Activated CD4-positive, alpha-beta T cell treated with anti-CD3 and anti-CD28 coated beads, Interleukin-2, amount 50 U/mL, for 48 hours (primary cell): ENCODE measurements at regions not wholly inside any gene's neighbourhood (a gene's known extent, or its start where the extent isn't known, plus 50 kb on each side); places are given as distances from the start of the nearest gene placed in this dataset.
"Not testable (repeated sequence)": the region's sequence is repeated elsewhere in the genome, so short reads cannot be mapped to it uniquely, and the experiment has no call there.

Experiments
- DNase-seq, 2 experiments: peaks; one replicate each; pipeline ENCODE4 v3.0.0-alpha.2; 2020

- DNase-seq, result no peak
Measured at GRCh38 chr3:193909387-193909786, 226.6 kb upstream of the HES1 start.

DNA sequence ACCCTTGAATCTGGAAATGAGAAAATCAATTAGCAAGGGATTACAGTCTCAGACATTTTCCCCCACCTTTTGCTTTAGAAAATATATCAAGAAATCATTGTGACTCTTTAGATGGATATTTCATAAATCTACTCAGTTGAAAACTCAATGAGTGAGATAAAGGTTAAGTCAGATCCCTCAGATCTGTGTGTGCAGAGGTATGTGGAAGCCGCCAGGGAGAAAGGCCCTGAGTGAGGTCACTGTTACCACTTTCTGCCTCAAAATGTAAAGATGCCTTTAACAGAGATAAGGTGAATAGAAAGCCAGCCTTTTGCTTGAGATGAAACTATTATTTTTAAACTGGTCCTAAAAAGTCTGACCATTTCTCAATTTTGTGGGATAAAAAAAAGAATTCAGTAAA, 225.6 kb upstream of the HES1 start:
- DNase-seq, result no peak

- DNase-seq, result no peak
Measured at GRCh38 chr3:193910886-193911738, 224.8 kb upstream of the HES1 start.

GRCh38 chr3:193911784-193912340, 224.1 kb upstream of the HES1 start:
- no peak for DNase-seq

DNA sequence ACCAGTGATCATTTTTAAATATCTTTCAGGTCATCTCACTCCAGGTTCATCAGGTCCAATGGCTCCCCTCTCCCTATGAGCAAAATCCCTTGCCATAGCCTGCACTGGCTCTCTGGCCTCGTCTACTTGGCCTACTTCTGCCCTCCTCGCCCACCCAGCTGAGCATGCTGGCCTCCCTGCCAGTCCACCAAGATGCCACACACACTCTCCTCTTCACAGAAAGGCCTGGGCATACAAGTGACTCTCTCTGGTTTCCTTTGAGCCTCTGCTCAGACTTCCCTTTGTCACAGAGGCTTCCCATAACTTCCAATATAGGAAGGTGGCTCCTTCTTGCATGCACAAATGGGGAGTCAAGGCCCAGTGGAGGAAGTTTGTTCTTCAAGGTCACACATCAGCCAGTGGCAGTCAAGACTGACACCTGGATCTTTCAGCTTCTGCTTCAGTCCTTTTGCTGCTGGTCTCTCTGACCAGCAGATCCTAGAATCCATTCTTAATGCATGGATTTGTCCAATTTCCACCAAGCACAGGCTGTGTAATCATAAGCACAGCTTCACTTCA, 223.2 kb upstream of the HES1 start:
- DNase-seq, result no peak

DNA sequence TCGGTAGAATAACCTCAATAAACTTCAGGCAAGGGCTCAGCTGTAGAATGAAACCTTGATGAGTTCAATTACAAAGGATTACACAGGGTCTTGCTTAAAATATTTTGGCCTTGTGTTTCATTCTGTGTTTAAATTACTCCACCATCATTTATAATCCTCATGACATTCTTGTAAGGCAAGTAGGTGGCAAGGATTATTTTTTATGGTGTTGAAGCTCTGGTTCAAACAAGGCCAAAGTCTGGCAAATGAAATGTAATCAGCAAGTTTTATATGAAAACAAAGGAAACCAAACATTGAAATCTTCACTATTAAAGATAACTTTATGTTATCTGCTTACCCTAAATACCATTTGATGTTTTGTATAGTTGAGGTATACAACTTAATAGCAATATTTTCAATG, 221.3 kb upstream of the HES1 start:
- no peak for DNase-seq

DNA sequence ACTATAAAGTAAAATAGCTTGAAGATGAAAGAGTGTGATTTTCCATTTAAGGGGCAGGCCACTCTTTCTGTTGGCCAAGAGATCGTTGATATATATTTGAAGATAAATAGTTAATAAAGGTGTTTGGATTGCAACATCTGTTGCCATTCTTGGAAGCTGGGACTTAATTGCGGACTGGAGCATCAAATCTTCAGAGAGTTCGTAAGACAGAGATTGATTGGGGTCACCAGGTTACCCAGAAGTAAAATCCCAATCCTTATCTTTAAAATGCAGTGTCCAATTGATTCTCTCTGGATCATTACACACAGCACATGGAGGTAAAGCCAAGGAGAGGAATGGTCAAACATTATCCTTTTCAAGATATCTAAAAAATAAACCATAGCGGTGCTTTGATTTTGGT, 220.8 kb upstream of the HES1 start:
- no peak for DNase-seq

DNA sequence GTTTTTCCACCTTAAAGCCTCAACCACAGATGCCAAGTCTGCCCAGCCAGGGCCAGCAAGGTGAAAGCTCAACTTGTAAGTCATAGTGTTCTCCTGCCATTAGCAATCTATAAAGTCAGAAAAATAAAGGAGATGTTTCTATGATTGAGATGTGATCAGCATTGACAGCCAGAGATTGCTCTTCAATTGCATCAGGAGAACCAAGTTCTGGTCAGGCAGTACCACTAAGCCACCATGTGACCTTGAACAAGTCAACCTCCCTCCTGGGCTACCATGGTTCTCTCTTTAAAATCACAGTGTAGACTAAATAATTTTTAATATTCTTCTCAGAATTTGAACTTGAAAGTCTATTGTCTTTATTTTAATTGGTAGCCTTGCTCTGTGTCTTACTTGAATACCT, 220.3 kb upstream of the HES1 start:
- no peak for DNase-seq

GRCh38 chr3:193917158-193917557, 218.8 kb upstream of the HES1 start:
- DNase-seq, result no peak

DNA sequence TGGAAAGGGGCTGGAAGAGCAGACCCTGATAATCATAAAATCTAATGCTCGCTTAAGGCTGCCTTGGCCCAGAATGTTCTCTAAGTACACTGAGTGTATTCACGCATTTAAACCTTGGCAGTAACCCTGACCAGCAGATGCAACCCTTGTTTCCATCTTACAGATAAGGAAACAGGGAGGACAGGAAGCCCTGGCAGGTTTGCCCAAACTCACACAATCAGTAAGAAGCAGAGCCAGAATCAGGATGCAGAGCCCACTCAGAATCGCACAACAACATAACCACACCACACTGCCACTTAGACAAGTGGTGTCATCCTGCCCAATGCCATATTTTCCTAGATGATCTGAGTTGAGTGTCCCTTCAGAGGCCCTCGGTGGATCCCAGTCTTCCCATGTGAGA, 214.5 kb upstream of the HES1 start:
- DNase-seq, result no peak

- DNase-seq, result no peak
Measured at GRCh38 chr3:193922034-193922774, 213.7 kb upstream of the HES1 start.

DNA sequence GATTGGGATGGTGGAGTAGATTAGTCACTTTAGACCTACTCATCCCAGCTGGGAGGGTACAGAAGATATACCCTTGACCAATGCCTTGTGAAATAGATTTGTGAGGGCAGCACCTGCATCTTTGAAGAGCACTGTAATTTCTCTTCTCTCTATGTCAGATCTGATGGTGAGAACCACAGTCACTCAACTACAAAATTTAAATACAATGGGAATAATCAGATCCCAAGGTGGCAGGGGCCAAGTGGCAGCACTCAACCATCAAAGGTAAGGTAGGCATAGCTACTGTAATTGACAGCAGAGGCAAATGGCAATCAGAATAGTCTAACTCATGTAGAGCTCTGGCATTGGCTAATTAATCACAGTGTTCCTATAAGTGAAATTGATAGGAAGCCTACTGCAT, 212.0 kb upstream of the HES1 start:
- not testable (repeated sequence) for DNase-seq

DNA sequence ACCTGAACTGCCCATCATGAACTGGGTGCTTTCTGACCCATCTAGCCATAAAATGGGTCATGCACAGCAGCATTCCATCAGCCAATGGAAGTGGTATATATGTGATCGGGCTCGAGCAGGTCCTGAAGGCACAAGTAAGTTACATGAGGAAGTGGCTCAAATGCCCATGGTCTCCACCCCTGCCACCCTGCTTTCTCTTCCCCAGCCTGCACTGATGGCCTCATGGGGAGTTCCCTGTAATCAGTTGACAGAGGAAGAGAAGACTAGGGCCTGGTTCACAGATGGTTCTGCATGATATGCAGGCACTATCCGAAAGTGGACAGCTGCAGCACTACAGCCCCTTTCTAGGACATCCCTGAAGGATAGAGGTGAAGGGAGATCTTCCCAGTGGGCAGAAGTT, 209.9 kb upstream of the HES1 start:
- not testable (repeated sequence) for DNase-seq

DNA sequence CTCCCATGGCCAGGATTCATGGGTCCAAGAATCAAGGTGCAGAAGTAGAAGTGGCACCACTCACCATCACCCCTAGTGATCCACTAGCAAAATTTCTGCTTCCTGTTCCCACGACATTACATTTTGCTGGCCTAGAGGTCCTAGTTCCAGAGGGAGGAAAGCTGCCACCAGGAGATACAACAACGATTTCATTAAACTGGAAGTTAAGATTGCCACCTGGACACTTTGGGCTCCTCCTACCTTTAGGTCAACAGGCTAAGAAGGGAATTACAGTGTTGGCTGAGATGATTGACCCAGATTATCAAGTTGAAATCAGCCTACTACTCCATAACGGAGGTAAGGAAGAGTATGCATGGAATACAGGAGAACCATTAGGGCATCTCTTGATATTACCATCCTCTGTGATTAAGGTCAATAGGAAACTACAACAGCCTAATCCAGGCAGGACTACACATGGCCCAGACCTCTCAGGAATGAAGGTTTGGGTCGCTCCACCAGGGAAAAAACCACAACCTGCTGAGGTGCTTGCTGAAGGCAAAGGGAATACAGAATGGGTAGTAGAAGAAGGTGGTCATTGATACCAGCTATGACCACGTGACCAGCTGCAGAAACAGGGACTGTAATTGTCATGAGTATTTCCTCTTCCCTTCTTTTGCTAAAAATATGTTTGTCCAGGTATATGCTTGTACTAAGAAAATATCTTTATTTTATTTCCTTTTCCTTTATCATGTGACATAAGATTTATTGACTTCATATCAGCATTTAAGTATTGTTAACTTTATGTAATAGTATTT, 208.3 kb upstream of the HES1 start:
- DNase-seq, result not testable (repeated sequence)

DNA sequence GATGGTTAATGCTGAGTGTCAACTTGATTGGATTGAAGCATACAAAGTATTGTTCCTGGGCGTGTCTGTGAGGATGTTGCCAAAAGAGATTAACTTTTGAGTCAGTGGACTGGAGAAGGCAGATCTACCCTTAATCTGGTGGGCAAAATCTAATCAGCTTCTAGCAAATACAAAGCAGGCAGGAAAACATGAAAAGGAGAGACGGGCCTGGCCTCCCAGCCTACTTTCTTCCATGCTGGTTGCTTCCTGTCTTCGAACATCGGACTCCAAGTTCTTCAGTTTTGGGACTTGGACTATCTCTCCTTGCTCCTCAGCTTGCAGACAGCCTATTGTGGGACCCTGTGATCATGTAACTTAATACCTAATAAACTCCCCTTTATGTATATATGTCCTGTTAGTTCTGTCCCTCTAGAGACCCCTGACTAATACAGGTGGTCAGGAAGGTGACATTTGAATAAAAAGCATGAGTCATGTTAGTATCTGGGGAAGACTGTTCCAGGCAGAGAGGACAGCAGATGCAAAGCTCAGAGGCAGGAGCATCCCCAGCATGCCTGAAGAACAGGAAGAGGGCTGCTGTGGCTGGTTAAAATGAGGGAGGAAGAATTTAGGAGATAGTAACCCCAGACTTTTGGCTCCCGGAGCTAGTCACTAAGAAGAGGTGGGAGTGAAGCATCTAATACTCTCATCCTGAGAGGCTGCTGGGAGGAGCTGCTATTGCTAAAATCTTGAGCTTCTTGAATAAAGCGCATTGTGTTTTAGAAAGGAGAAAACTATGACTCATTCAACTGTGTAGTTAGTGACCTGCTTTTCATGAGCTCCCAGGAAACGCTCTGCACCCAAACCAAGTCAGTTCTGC, 207.4 kb upstream of the HES1 start:
- DNase-seq, result no peak

DNA sequence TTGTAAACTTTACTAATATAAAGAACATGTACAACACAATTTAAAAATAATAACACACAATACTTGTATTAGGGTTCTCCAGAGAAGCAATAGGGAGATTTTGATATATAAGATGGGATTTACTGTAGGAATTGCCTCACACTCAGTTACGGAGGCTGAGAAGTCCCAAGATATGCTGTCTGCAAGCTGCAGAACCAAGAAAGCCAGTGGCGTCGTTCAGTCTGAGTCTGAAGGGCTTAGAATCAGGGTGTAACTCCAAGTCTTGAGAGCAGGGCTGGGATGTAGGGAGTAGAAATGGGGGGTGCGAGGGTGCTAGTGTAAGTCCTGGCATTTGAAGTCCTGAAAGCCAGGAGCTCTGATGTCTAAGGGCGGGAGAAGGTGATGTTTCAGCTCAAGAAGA, 206.6 kb upstream of the HES1 start:
- no peak for DNase-seq

- no peak for DNase-seq
Measured at GRCh38 chr3:193929921-193930646, 205.9 kb upstream of the HES1 start.

DNA sequence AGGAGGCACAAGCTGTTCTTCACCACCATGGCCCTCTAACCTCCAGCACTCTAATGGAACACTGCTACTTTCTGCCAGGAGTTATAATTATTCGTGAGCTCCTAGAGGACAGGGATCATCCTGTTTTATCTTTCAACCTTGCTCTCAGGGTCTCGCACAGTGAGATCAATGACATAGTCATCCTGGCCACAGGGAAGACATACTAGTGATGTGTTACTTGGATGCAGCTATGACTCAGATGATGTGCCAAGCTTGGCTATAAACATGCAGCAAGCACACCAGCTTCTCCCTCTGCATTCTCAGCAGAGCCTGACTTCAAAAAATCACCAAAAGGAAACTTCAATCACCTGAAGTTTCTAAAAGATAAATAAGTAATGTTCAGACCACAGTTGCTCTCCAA, 203.8 kb upstream of the HES1 start:
- no peak for DNase-seq

- no peak for DNase-seq
Measured at GRCh38 chr3:193932576-193932975, 203.4 kb upstream of the HES1 start.

GRCh38 chr3:193933451-193933850, 202.5 kb upstream of the HES1 start:
- no peak for DNase-seq

GRCh38 chr3:193935916-193936315, 200.0 kb upstream of the HES1 start:
- no peak for DNase-seq
